Right atrium auricular region (tissue), 2 donors: ENCODE measurements at regions not wholly inside any gene's neighbourhood (a gene's known extent, or its start where the extent isn't known, plus 50 kb on each side); places are given as distances from the start of the nearest gene placed in this dataset.

ENCODE experiments used
- DNase-seq: peaks from one replicate; pipeline ENCODE4 v3.0.0-alpha.2; 2019; ENCODE audit warnings: low spot score
- H3K27ac ChIP-seq, 2 donors: fragments of 200-600 bp; sonication (generic); 1 replicate in 1 of 2; 2 replicates in 1 of 2; pipeline ENCODE4 v1.5.1; 2016 to 2019
- H3K27me3 ChIP-seq, 2 donors: fragments of 200-600 bp; sonication (generic); one replicate each; pipeline versions ENCODE4 v1.5.1 to v1.6.0; 2017 to 2019
- H3K36me3 ChIP-seq: fragments of 200-600 bp; sonication (generic); one replicate; pipeline ENCODE4 v1.5.1; 2016
- H3K4me1 ChIP-seq, 2 donors: fragments of 200-600 bp; sonication (generic); one replicate each; pipeline versions ENCODE4 v1.5.1 to v1.6.0; 2017 to 2019
- H3K4me3 ChIP-seq, 2 donors: fragments of 200-600 bp; sonication (generic); 1 replicate in 1 of 2; 2 replicates in 1 of 2; pipeline ENCODE4 v1.5.1; 2017 to 2019; ENCODE audit warnings: mild to moderate bottlenecking in 1 of 2, moderate library complexity in 1 of 2
- H3K9me3 ChIP-seq, 2 donors: fragments of 200-600 bp; sonication (generic); one replicate each; pipeline ENCODE4 v1.5.1; 2019
- CTCF ChIP-seq, 2 donors: fragments of 200-600 bp; sonication (generic); IDR thresholded peaks; one replicate each; pipeline ENCODE4 v1.5.1; 2019; ENCODE audit warnings: antibody characterized with exemption in 2 of 2

- Histone ChIP-seq H3K27ac (no peak overlapping the region), H3K4me1 (no peaks in the 10 kb centered on the region), H3K36me3 (no peaks in the 10 kb centered on the region), H3K4me3 (no peak overlapping the region), H3K27me3 (no peaks in the 10 kb centered on the region), H3K9me3 (no peaks in the 10 kb centered on the region)
- no peak for DNase-seq
- TF ChIP-seq CTCF (IDR thresholded peaks at IDR 0.05), result no peak
These were observed 128.5 kb downstream of the DKK1 start for GRCh38 chr10:52442576-52442975.

GRCh38 chr10:52443419-52444388, 129.6 kb downstream of the DKK1 start:
- H3K27me3 ChIP-seq, result no peaks in the 10 kb centered on the region
- no peak for TF ChIP-seq CTCF (IDR thresholded peaks at IDR 0.05)
- H3K9me3 ChIP-seq, result no peaks in the 10 kb centered on the region
- no peaks in the 10 kb centered on the region for H3K36me3 ChIP-seq
- H3K27ac ChIP-seq, result peak overlapping the region in 1 of 2 donors; percentile 44
- DNase-seq, result no peak
- no peak overlapping the region for H3K4me3 ChIP-seq
- no peaks in the 10 kb centered on the region for H3K4me1 ChIP-seq

GRCh38 chr10:52446391-52446790, 132.3 kb downstream of the DKK1 start:
- Histone ChIP-seq H3K27me3 (no peaks in the 10 kb centered on the region), H3K4me1 (no peaks in the 10 kb centered on the region), H3K27ac (no peak overlapping the region), H3K4me3 (no peak overlapping the region), H3K9me3 (no peaks in the 10 kb centered on the region), H3K36me3 (no peaks in the 10 kb centered on the region)
- no peak for TF ChIP-seq CTCF (IDR thresholded peaks at IDR 0.05)
- no peak for DNase-seq

GRCh38 chr10:52447931-52448353, 133.9 kb downstream of the DKK1 start:
- no peak overlapping the region for H3K4me3 ChIP-seq
- no peaks in the 10 kb centered on the region for H3K4me1 ChIP-seq
- no peak for DNase-seq
- H3K27me3 ChIP-seq, result no peaks in the 10 kb centered on the region
- H3K36me3 ChIP-seq, result no peaks in the 10 kb centered on the region
- no peak for TF ChIP-seq CTCF (IDR thresholded peaks at IDR 0.05)
- no peaks in the 10 kb centered on the region for H3K9me3 ChIP-seq
- H3K27ac ChIP-seq, result no peak overlapping the region

- Histone ChIP-seq H3K4me3 (no peak overlapping the region), H3K27me3 (no peaks in the 10 kb centered on the region), H3K4me1 (no peaks in the 10 kb centered on the region), H3K27ac (no peak overlapping the region), H3K36me3 (no peaks in the 10 kb centered on the region), H3K9me3 (no peaks in the 10 kb centered on the region)
- DNase-seq, result no peak
- no peak for TF ChIP-seq CTCF (IDR thresholded peaks at IDR 0.05)
These were observed 136.7 kb downstream of the DKK1 start for GRCh38 chr10:52450762-52451291.
